ENCODE measurements at regions not wholly inside any gene's neighbourhood (a gene's known extent, or its start where the extent isn't known, plus 50 kb on each side); places are given as distances from the start of the nearest gene placed in this dataset.

- Histone ChIP-seq H3K36me3 (replicated peaks; ENCODE audit: insufficient read depth, low read depth) (no peaks in the 10 kb centered on the region), H3K4me3 (no peak overlapping the region), H3K27ac (no peak overlapping the region), H3K4me1 (ENCODE audit: insufficient read depth) (peaks cover 2% of the 10 kb centered on the region), H3K4me2 (no peak overlapping the region), H3K27me3 (no peaks in the 10 kb centered on the region), H3K79me2 (no peaks in the 10 kb centered on the region), H2AFZ (no peak overlapping the region), H4K20me1 (ENCODE audit: insufficient read depth, poor library complexity, severe bottlenecking) (no peaks in the 10 kb centered on the region), H3K9me2 (replicated peaks; ENCODE audit: insufficient read depth) (no peaks in the 10 kb centered on the region), H3K9me3 (ENCODE audit: low read depth) (no peaks in the 10 kb centered on the region)
- 95% methylated on average over 11 of the region's 11 CpGs for WGBS (ENCODE audit: low lambda C conversion rate, missing lambda C conversion rate)
- no peak for TF ChIP-seq EZH2 (IDR thresholded peaks at IDR 0.05; ENCODE audit: borderline replicate concordance)
- no peak for DNase-seq (ENCODE audit: low spot score)
Measured at GRCh38 chr2:45307147-45307546, 297.9 kb upstream of the SIX2 start.

- no peaks in the 10 kb centered on the region for H3K9me2 ChIP-seq (replicated peaks; ENCODE audit: insufficient read depth)
- 100% methylated on average over 3 of the region's 3 CpGs for WGBS (ENCODE audit: low lambda C conversion rate, missing lambda C conversion rate)
- H3K27me3 ChIP-seq = no peaks in the 10 kb centered on the region
- TF ChIP-seq EZH2 (IDR thresholded peaks at IDR 0.05; ENCODE audit: borderline replicate concordance) (no peak), CTCF (IDR thresholded peaks at IDR 0.05; ENCODE audit: poor library complexity) (no peak), EZH2phosphoT487 (IDR thresholded peaks at IDR 0.05; ENCODE audit: low read depth, severe bottlenecking, unreplicated experiment) (no peak)
- no peak overlapping the region for H3K4me3 ChIP-seq
- no peak overlapping the region for H2AFZ ChIP-seq
- no peaks in the 10 kb centered on the region for H3K4me1 ChIP-seq (ENCODE audit: insufficient read depth)
- no peaks in the 10 kb centered on the region for H4K20me1 ChIP-seq (ENCODE audit: insufficient read depth, poor library complexity, severe bottlenecking)
- no peaks in the 10 kb centered on the region for H3K9me3 ChIP-seq (ENCODE audit: low read depth)
- no peak overlapping the region for H3K27ac ChIP-seq
- H3K4me2 ChIP-seq = no peak overlapping the region
- H3K79me2 ChIP-seq = no peaks in the 10 kb centered on the region
- DNase-seq (ENCODE audit: low spot score) = no peak
- H3K36me3 ChIP-seq (replicated peaks; ENCODE audit: insufficient read depth, low read depth) = no peaks in the 10 kb centered on the region
Measured at GRCh38 chr2:45305599-45305998, 296.3 kb upstream of the SIX2 start.

GRCh38 chr2:45303417-45304202 is 294.4 kb upstream of the SIX2 start:
- Histone ChIP-seq H3K9me2 (replicated peaks; ENCODE audit: insufficient read depth) (no peaks in the 10 kb centered on the region), H2AFZ (no peak overlapping the region), H3K79me2 (no peaks in the 10 kb centered on the region), H3K27me3 (no peaks in the 10 kb centered on the region), H3K27ac (no peak overlapping the region), H3K4me3 (no peak overlapping the region), H3K4me1 (ENCODE audit: insufficient read depth) (no peaks in the 10 kb centered on the region), H3K9me3 (ENCODE audit: low read depth) (no peaks in the 10 kb centered on the region), H3K4me2 (no peak overlapping the region), H4K20me1 (ENCODE audit: insufficient read depth, poor library complexity, severe bottlenecking) (no peaks in the 10 kb centered on the region), H3K36me3 (replicated peaks; ENCODE audit: insufficient read depth, low read depth) (no peaks in the 10 kb centered on the region)
- no peak for DNase-seq (ENCODE audit: low spot score)
- WGBS (ENCODE audit: low lambda C conversion rate, missing lambda C conversion rate) = 91% methylated on average over 5 of the region's 5 CpGs
- TF ChIP-seq CTCF (IDR thresholded peaks at IDR 0.05; ENCODE audit: poor library complexity) (no peak), EZH2 (IDR thresholded peaks at IDR 0.05; ENCODE audit: borderline replicate concordance) (no peak), EZH2phosphoT487 (IDR thresholded peaks at IDR 0.05; ENCODE audit: low read depth, severe bottlenecking, unreplicated experiment) (no peak)

- Histone ChIP-seq H3K27me3 (no peaks in the 10 kb centered on the region), H3K4me1 (ENCODE audit: insufficient read depth) (no peaks in the 10 kb centered on the region), H3K27ac (no peak overlapping the region), H3K36me3 (replicated peaks; ENCODE audit: insufficient read depth, low read depth) (no peaks in the 10 kb centered on the region), H3K4me2 (no peak overlapping the region), H3K79me2 (no peaks in the 10 kb centered on the region), H3K4me3 (no peak overlapping the region), H2AFZ (no peak overlapping the region), H3K9me2 (replicated peaks; ENCODE audit: insufficient read depth) (no peaks in the 10 kb centered on the region), H3K9me3 (ENCODE audit: low read depth) (no peaks in the 10 kb centered on the region), H4K20me1 (ENCODE audit: insufficient read depth, poor library complexity, severe bottlenecking) (no peaks in the 10 kb centered on the region)
- no peak for DNase-seq (ENCODE audit: low spot score)
- TF ChIP-seq CTCF (IDR thresholded peaks at IDR 0.05; ENCODE audit: poor library complexity) (no peak), EZH2 (IDR thresholded peaks at IDR 0.05; ENCODE audit: borderline replicate concordance) (no peak), EZH2phosphoT487 (IDR thresholded peaks at IDR 0.05; ENCODE audit: low read depth, severe bottlenecking, unreplicated experiment) (no peak)
- 78% methylated on average over 19 of the region's 19 CpGs for WGBS (ENCODE audit: low lambda C conversion rate, missing lambda C conversion rate)
Measured at GRCh38 chr2:45301307-45302277, 292.3 kb upstream of the SIX2 start.
